ENCODE measurements at regions not wholly inside any gene's neighbourhood (a gene's known extent, or its start where the extent isn't known, plus 50 kb on each side); places are given as distances from the start of the nearest gene placed in this dataset.

DNA sequence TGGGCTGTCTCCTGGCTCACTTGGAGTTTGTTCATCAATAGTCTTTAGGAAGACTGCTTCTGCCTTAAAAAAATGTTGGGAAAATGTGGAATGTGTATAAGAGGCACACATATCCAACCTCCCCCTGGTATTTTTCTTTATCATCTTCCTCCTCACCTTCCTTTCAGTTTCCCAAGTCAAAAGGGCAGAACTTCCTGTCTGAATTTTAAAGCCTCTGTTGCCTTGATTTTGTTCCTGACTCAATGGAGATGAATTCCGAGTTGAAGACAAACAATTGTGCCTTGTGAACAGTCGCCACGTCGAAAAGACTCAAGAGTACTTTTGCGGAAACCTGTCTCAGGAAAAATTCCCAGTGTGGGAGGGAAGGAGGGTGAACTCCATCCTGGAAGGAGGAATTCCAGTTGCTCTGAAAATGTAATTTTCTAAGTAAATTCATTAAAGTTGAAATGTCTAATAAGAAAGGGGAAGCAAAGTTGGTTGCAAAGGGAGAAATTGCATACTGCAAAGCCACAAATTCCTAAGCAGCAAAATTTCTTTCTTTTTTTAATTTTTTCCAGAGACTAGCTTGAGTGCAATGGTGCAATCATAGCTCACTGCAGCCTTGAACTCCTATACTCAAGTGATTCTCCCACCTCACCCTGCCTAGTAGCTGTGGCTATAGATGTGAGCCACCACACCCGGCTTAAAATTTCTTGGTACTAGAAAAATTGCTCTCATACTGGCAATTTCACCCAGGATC, 50.2 kb upstream of the ELK3 start:
- Histone ChIP-seq H3K9me3 (ENCODE audit: control insufficient read depth, low read length) (no peaks in the 10 kb centered on the region), H3K79me2 (no peaks in the 10 kb centered on the region)

More for the DNA sequence above, 50.2 kb upstream of the ELK3 start:
- no peak overlapping the region for H3K27ac ChIP-seq
- no peak overlapping the region for H3K4me2 ChIP-seq (ENCODE audit: low read length)
- H3K27me3 ChIP-seq (ENCODE audit: control insufficient read depth, insufficient read depth, low read length) = no peaks in the 10 kb centered on the region
- no peaks in the 10 kb centered on the region for H3K4me1 ChIP-seq
- no peak overlapping the region for H3K4me3 ChIP-seq (ENCODE audit: low read depth, low read length)
- H3K36me3 ChIP-seq (ENCODE audit: control insufficient read depth, insufficient read depth, low read length) = no peaks in the 10 kb centered on the region
- TF ChIP-seq, protein P1, sequence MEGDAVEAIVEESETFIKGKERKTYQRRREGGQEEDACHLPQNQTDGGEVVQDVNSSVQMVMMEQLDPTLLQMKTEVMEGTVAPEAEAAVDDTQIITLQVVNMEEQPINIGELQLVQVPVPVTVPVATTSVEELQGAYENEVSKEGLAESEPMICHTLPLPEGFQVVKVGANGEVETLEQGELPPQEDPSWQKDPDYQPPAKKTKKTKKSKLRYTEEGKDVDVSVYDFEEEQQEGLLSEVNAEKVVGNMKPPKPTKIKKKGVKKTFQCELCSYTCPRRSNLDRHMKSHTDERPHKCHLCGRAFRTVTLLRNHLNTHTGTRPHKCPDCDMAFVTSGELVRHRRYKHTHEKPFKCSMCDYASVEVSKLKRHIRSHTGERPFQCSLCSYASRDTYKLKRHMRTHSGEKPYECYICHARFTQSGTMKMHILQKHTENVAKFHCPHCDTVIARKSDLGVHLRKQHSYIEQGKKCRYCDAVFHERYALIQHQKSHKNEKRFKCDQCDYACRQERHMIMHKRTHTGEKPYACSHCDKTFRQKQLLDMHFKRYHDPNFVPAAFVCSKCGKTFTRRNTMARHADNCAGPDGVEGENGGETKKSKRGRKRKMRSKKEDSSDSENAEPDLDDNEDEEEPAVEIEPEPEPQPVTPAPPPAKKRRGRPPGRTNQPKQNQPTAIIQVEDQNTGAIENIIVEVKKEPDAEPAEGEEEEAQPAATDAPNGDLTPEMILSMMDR (IDR thresholded peaks at IDR 0.05) = no peak
- no peak overlapping the region for H3K9ac ChIP-seq
- no peak overlapping the region for H2AFZ ChIP-seq

Data from parathyroid adenoma (tissue), 2 donors.